ENCODE measurements at regions not wholly inside any gene's neighbourhood (a gene's known extent, or its start where the extent isn't known, plus 50 kb on each side); places are given as distances from the start of the nearest gene placed in this dataset.
"Not testable (repeated sequence)": the region's sequence is repeated elsewhere in the genome, so short reads cannot be mapped to it uniquely, and the experiment has no call there.

GRCh38 chr9:96071076-96071814, 195.8 kb downstream of the ERCC6L2 start:
- peak; percentile 5 for FAIRE-seq
- DNase-seq (ENCODE audit: extremely low spot score, insufficient read length, low read depth), result no peak

GRCh38 chr9:96069629-96070220, 194.2 kb downstream of the ERCC6L2 start:
- DNase-seq (ENCODE audit: extremely low spot score, insufficient read length, low read depth) (no peak), FAIRE-seq (no peak)

GRCh38 chr9:96068511-96068910, 193.0 kb downstream of the ERCC6L2 start:
- DNase-seq (ENCODE audit: extremely low spot score, insufficient read length, low read depth) (no peak), FAIRE-seq (no peak)

GRCh38 chr9:96067600-96067999, 192.1 kb downstream of the ERCC6L2 start:
- DNase-seq (ENCODE audit: extremely low spot score, insufficient read length, low read depth), result no peak
- no peak for FAIRE-seq

GRCh38 chr9:96067004-96067403, 191.5 kb downstream of the ERCC6L2 start:
- FAIRE-seq, result no peak
- no peak for DNase-seq (ENCODE audit: extremely low spot score, insufficient read length, low read depth)

GRCh38 chr9:96065482-96066251, 190.2 kb downstream of the ERCC6L2 start:
- DNase-seq (ENCODE audit: extremely low spot score, insufficient read length, low read depth) (no peak), FAIRE-seq (no peak)

GRCh38 chr9:96064826-96065481, 189.5 kb downstream of the ERCC6L2 start:
- FAIRE-seq, result no peak
- DNase-seq (ENCODE audit: extremely low spot score, insufficient read length, low read depth), result no peak

GRCh38 chr9:96062854-96063253, 187.4 kb downstream of the ERCC6L2 start:
- FAIRE-seq (no peak), DNase-seq (ENCODE audit: extremely low spot score, insufficient read length, low read depth) (no peak)

GRCh38 chr9:96062031-96062430, 186.5 kb downstream of the ERCC6L2 start:
- DNase-seq (ENCODE audit: extremely low spot score, insufficient read length, low read depth), result no peak
- FAIRE-seq, result no peak

- FAIRE-seq, result no peak
- DNase-seq (ENCODE audit: extremely low spot score, insufficient read length, low read depth), result no peak
These were observed 185.9 kb downstream of the ERCC6L2 start for GRCh38 chr9:96061293-96061987.

GRCh38 chr9:96058218-96058617, 182.7 kb downstream of the ERCC6L2 start:
- DNase-seq (ENCODE audit: extremely low spot score, insufficient read length, low read depth) (no peak), FAIRE-seq (no peak)

- DNase-seq (ENCODE audit: extremely low spot score, insufficient read length, low read depth) (no peak), FAIRE-seq (no peak)
These were observed 181.7 kb downstream of the ERCC6L2 start for GRCh38 chr9:96057155-96057554.

- FAIRE-seq (no peak), DNase-seq (ENCODE audit: extremely low spot score, insufficient read length, low read depth) (no peak)
These were observed 180.7 kb downstream of the ERCC6L2 start for GRCh38 chr9:96056226-96056625.

- not testable (repeated sequence) for DNase-seq (ENCODE audit: extremely low spot score, insufficient read length, low read depth); FAIRE-seq
These were observed 178.8 kb downstream of the ERCC6L2 start for GRCh38 chr9:96054248-96054647.

GRCh38 chr9:96052686-96053085, 177.2 kb downstream of the ERCC6L2 start:
- DNase-seq (ENCODE audit: extremely low spot score, insufficient read length, low read depth), result no peak
- FAIRE-seq, result no peak

- DNase-seq (ENCODE audit: extremely low spot score, insufficient read length, low read depth) (no peak), FAIRE-seq (no peak)
These were observed 175.9 kb downstream of the ERCC6L2 start for GRCh38 chr9:96051423-96051822.

- no peak for FAIRE-seq
- DNase-seq (ENCODE audit: extremely low spot score, insufficient read length, low read depth), result no peak
These were observed 175.3 kb downstream of the ERCC6L2 start for GRCh38 chr9:96050861-96051155.

GRCh38 chr9:96050048-96050860, 174.8 kb downstream of the ERCC6L2 start:
- no peak for DNase-seq (ENCODE audit: extremely low spot score, insufficient read length, low read depth)

More at GRCh38 chr9:96050048-96050860, 174.8 kb downstream of the ERCC6L2 start:
- FAIRE-seq, result no peak

All from GM18507 (cell line).